Stimulated activated CD4-positive, alpha-beta T cell treated with anti-CD3 and anti-CD28 coated beads, Interleukin-4, amount 100 ng/mL, for 24 hours (primary cell): ENCODE measurements at regions not wholly inside any gene's neighbourhood (a gene's known extent, or its start where the extent isn't known, plus 50 kb on each side); places are given as distances from the start of the nearest gene placed in this dataset.

Source experiments
- DNase-seq: peaks from one replicate; pipeline ENCODE4 v3.0.0-alpha.2; 2020

GRCh38 chr3:111359261-111360030, 182.6 kb upstream of the CD96 start:
- no peak for DNase-seq

- no peak for DNase-seq
Observed at GRCh38 chr3:111362381-111363009, 179.5 kb upstream of the CD96 start.

GRCh38 chr3:111366515-111366914, 175.5 kb upstream of the CD96 start:
- DNase-seq, result no peak

GRCh38 chr3:111368056-111368455, 173.9 kb upstream of the CD96 start:
- DNase-seq, result no peak

- DNase-seq, result no peak
Observed at GRCh38 chr3:111369958-111370357, 172.0 kb upstream of the CD96 start.

GRCh38 chr3:111373239-111373638, 168.8 kb upstream of the CD96 start:
- DNase-seq, result no peak

GRCh38 chr3:111373861-111374260, 168.1 kb upstream of the CD96 start:
- no peak for DNase-seq

GRCh38 chr3:111385971-111386495, 156.0 kb upstream of the CD96 start:
- DNase-seq, result no peak

- peak; percentile 46 for DNase-seq
Observed at GRCh38 chr3:111392894-111393398, 149.1 kb upstream of the CD96 start.

GRCh38 chr3:111412656-111413055, 129.3 kb upstream of the CD96 start:
- no peak for DNase-seq

GRCh38 chr3:111414531-111414930, 127.5 kb upstream of the CD96 start:
- DNase-seq, result no peak

GRCh38 chr3:111415018-111415417, 127.0 kb upstream of the CD96 start:
- DNase-seq, result no peak

GRCh38 chr3:111418391-111418790, 123.6 kb upstream of the CD96 start:
- no peak for DNase-seq

GRCh38 chr3:111428301-111428700, 113.7 kb upstream of the CD96 start:
- no peak for DNase-seq

GRCh38 chr3:111434941-111435622, 106.9 kb upstream of the CD96 start:
- no peak for DNase-seq

- DNase-seq, result no peak
Observed at GRCh38 chr3:111438283-111438682, 103.7 kb upstream of the CD96 start.

- DNase-seq, result no peak
Observed at GRCh38 chr3:111454551-111454950, 87.4 kb upstream of the CD96 start.

- no peak for DNase-seq
Observed at GRCh38 chr3:111465081-111465670, 76.8 kb upstream of the CD96 start.

GRCh38 chr3:111470032-111470431, 72.0 kb upstream of the CD96 start:
- DNase-seq, result no peak

GRCh38 chr3:111471831-111472230, 70.2 kb upstream of the CD96 start:
- no peak for DNase-seq

GRCh38 chr3:111472556-111472955, 69.4 kb upstream of the CD96 start:
- DNase-seq, result no peak

GRCh38 chr3:111473550-111473949, 68.4 kb upstream of the CD96 start:
- no peak for DNase-seq

GRCh38 chr3:111476701-111477100, 65.3 kb upstream of the CD96 start:
- DNase-seq, result no peak
